ENCODE measurements at regions not wholly inside any gene's neighbourhood (a gene's known extent, or its start where the extent isn't known, plus 50 kb on each side); places are given as distances from the start of the nearest gene placed in this dataset.
"Not testable (repeated sequence)": the region's sequence is repeated elsewhere in the genome, so short reads cannot be mapped to it uniquely, and the experiment has no call there.

DNA sequence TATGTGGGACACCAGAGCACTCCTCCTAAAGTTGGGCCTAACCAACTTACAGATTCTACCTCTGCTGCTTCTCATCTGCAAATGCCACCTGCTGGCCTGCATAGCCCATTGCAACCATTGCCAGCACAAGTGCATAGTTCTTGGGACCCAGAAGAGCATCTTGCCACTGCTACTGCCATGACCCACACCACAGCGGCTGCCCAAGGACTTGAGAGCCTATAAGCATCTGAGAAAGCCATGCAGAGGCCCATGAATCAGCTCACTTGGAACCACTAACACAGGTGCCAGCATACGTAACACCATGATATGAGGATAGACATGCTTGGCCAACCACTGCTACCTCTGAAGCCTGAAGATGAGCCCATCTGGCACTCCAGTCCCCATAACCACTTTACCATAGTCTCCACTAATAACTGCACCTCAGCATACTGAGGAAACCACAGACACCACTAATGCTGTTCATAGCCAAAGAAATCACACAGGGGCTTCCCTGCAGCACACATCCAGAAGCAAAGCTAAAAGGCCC, 258.1 kb upstream of the AGTR2 start:
- DNase-seq: no peak

DNA sequence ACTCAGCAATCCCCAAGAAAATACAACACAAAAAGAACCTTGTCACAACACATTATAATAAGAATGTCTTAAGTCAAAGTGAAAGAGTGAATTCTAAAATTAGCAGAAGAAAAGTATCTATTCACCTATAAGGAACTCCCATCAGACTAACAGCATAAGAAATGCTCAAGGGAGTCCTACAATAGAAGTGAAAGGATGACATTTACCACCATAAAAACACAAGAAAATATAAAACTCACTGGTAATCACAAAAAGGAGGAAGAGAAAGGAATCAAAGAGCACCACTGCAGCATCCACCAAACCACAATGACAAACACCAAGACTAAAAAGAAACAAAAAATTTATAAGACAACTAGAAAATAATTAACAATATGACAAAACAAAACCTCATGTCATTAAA, 257.0 kb upstream of the AGTR2 start:
- DNase-seq: no peak

DNA sequence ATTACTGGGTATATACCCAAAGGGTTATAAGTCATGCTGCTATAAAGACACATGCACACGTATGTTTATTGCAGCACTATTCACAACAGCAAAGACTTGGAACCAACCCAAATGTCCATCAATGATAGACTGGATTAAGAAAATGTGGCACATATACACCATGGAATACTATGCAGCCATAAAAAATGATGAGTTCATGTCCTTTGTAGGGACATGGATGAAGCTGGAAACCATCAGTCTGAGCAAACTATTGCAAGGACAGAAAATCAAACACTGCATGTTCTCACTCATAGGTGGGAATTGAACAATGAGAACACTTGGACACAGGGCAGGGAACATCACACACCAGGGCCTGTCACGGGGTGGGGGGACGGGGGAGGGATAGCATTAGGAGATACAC, 254.9 kb upstream of the AGTR2 start:
- DNase-seq: not testable (repeated sequence)

DNA sequence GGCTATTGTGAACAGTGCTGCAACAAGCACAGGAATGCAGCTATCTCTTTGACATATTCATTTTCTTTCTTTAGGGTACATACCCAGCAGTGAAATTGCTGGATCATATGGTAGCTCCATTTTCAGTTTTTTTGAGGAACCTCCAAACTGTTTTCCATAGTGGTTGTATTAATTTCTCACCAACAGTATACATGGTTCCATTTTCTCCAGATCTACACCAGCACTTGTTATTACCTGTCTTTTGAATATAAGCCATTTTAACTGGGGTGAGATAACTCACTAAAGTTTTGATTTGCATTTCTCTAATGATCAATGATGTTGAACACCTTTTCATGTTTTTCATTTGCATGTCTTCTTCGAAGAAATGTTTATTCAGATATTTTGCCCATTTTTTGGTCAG, 241.1 kb upstream of the AGTR2 start:
- DNase-seq: no peak

DNA sequence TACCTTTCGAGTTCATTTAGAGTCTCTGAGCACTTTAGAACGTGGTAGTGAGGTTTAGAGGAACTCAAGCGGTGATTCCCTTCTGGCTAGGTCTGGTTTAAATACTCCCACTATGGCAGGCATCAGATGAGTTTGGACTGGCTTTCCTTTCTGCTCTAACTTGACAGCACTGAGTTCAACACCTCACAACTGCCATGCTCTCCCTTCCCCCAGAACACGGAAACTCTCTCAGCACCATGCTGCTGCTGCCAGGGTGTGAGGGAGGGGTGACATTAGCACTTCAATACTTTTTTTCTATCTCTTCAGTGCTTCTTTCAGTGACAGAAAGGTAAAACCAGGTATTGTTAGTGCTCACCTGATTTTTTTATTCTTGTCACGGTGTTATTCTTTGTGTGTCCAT, 234.5 kb upstream of the AGTR2 start:
- DNase-seq: no peak

DNA sequence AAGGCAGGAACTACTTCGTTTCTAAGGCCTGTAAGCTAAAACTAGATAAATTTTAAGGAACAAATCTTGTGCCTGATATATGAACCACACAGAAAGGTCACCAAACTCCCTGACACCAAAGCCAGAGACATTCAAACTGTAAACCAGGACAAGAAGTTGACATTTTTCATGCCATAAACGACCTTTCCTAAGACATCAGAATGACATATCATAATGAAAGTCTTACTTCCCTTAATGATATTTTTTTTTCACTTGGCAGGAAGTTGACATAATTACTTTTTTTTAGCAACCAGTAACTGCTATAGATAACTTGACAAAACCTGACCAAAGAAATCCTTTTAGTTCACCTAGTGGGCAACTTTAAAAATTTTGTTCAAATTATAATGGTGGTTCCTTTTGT, 231.5 kb upstream of the AGTR2 start:
- no peak for DNase-seq

DNA sequence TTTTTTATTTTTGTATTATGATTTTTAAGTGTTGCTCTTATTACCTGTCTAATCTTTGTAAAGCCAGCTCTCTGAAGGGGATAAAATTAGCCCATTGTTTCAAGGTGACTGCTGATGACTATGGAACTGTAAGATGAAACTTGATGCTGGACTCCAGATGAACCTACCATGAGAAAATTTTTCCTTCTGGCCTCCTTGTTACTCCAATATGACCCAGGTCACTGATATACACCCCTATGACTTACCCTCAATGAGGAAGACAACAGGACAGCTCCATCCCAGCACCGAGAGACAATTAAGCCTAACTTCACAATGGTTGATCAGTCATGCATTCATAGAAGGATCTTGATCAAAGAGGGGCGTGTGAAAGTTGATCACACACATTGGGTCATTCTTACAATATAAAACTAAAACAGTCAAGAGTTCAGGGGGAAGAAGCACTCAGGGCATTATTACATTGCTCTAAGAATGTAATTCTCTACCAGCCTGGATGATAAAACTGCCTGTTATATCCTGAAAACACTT, 230.8 kb upstream of the AGTR2 start:
- no peak for DNase-seq

DNA sequence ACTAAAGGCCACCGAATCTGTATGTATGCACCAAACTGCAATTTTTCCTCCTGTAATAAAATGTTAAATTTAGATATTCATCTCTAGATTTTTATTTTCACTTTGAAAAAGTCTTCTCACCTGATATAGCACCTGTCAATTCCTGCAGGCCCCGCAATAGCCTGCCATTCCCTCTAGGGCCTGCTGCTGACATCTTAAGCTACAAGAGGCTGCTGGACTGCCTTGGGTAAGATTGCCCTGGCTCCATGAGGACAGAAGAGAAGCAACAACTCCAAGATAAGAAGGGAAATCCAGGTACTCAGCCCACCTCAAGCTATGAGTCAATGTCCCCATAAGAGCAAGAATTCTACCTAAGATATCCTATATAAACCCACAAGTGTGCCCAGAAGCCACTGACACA, 230.2 kb upstream of the AGTR2 start:
- DNase-seq: no peak

DNA sequence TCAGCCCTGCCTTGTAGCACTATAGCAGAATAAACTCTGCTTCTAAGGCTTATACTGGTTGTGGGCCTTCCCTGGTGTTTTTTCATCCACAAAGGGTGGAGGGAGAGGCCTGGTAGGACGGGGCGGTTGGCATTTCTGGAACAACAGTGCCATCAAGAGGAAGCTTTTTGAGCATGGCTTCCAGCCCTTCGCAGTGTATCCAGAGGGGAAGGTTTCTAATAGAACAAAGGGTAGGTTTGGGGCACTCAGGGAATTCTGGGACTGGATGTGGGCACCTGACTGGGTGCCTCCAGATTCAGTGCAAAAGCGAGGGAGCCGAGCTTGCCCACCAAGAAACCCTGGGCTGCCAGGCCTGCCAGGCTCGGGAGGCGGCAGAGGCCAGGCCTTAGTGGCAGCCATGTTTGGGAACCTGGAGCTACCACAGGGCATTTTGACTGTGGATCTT, 229.6 kb upstream of the AGTR2 start:
- peak in 1 of 5 experiments; percentile 25 for DNase-seq

DNA sequence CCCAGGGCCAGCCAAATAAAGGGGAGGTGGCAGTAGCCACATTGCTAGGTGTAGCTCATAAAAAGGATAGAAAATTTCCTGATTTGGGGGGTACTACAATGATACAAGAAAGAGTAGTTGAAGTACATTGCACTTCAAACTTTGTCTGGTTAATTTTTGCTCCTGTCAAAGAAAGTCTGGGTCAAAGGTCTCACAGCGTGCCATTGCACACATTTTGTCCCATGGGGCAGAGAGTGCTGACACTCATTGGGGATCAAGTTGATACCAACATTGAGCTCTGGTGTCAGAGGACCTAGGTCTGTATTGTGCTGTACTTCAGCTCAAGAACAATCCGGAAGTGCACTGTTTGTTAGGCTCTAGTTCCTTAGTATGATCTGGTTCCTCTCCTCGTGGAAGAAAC, 229.2 kb upstream of the AGTR2 start:
- DNase-seq: no peak

DNA sequence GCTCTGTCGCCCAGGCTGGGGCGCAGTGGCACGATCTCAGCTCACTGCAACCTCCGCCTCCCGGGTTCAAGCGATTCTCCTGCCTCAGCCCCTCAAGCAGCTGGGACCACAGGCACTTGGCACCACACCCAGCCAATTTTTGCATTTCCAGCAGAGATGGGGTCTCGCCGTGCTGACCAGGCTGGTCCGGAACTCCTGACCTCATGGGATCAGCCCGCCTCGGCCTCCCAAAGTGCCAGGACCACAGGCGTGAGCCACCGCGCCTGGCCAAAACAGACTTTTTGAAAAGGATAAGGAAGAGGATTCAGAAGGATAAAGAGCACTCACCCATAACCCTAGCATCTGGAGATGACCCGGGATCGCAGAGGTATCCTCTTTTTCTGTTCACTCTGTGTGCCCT, 224.5 kb upstream of the AGTR2 start:
- no peak for DNase-seq

DNA sequence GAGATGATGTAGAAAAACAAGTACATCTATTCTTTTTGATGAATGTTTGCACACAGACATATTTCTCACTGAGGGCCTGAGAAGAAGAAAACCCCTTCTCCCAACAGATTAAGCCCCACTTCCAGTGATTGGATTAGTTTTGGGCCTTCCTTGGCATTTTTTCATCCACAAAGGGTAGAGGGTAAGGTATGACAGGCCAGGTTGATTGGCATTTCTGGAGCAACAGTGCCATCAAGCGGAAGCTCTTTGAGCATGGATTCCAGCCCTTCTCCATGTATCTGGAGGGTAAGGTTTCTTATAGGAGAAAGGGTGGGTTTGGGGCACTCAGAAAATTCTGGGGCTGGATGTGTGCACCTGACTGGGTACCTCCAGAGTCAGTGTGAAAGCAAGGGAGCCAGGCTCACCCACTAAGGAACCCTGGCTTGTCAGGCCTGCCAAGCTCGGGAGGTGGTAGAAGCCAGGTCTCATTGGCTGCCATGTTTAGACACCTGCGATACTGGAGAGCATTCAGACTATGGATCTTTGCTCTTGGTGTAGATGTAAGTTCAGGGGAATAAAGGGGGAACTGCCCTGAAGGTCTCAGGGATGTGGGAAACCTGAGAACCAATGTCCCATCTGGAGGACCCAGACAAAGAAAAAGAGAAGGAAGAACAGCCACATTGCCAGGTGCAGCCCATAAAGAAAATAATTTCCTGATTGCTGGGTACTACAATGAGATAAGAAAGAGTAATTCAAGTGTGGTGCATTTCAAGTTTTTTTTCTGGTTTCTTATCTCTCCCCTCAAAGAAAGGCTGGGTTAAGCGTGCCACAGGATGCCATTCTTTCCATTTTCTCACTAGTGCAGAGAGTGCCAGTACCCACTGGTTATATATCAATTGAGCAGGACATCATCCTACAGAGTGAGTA, 222.3 kb upstream of the AGTR2 start:
- DNase-seq: no peak

DNA sequence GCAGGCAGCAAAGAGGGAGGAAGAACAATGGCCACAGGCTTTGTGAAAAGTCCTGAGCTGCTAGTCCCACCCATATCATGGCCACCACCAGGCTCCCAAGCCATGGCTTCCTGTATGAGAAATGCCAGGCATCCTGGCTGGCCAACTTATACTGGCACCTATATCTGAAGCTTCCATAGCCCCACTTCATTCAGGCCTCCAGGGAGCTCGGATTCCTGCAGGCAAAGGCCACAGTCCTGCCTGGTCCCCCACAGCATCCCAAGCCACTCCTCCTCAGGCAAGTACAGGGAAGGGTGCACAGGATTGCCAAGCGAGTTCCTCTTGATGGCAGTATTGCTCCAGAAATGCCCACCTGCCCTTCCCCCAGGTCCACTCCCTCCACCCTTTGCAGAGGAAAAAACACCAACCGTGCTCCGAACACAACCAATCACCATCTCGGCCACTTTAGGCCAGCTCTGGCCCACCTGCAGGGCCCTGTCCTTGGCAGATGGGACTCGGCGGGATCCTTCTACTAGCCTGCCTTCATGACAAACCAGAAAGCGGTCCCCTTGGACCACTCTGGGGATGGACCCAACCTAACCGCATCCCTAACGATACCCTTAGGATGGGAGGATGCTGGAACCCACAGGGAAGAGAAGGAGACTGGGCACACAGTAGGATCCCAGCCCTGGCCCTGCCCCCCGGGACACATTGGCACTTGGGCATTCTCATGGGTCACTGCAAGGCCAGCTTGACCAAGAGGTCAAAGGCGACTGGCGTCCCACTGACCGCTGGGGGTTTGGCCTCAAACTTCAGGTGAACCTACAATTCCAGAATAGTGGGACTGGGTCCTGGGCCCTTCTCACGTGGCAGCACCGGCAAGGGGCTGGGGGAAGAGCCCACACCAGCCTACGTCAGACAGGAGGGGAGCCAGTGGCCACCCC, 220.4 kb upstream of the AGTR2 start:
- DNase-seq: no peak

DNA sequence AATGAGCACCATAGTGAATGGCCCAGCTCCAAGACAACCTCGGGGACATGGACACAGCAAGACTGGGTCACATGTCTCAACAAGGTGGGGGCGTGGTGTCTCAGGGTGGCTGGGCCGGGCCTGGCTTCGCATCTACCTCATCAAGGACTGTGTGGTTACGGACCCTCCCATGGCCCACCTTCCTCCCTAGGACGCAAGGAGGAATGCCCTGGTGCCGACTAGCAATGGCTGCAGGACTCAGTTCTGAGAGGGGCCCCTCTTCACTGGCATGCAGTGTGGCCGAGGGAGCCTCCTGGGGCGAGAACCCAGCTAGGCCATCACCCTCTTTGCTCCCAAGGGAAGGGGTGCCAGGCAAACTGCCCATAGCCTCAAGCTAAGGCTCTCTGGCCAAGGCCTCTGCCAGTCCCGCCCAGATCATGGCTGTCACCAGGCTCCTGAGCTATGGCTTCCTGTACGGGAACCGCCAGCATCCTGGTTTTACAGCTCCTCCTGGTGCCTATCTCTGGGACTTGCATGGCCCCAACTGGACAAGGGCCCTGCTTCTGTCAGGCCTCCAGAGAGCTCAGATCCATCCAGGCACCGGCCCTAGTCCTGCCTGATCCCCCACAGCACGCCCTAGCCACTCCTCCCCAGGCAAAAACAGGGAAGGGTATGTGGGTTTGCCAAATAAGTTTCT, 218.0 kb upstream of the AGTR2 start:
- DNase-seq: no peak

DNA sequence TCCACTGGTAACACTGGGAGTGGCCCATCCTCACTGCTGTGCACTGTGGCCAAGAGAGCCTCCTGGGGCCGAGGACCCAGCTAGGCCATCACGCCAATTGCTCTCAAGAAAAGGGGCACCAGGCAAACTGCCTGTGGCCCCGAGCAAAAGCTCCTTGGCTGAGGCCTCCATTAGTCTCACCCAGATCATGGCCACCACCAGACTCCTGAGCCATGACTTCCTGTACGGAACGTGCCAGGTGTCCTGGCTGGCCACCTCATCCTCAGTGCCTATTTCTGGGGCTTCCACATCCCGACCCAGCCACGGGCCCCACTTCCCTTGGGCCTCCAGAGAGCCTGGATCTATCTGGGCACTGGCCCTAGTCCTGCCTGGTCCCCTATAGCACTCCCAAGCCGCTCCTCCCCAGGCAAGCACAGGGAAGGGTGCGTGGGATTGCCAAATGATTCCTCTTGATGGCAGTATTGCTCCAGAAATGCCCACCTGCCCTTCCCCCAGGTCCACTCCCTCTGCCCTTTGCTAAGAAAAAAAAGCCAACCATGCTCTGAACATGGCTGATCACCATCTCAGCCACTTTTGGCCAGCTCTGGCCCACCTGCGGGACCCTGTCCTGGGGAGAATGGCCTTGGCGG, 212.6 kb upstream of the AGTR2 start:
- DNase-seq: no peak

DNA sequence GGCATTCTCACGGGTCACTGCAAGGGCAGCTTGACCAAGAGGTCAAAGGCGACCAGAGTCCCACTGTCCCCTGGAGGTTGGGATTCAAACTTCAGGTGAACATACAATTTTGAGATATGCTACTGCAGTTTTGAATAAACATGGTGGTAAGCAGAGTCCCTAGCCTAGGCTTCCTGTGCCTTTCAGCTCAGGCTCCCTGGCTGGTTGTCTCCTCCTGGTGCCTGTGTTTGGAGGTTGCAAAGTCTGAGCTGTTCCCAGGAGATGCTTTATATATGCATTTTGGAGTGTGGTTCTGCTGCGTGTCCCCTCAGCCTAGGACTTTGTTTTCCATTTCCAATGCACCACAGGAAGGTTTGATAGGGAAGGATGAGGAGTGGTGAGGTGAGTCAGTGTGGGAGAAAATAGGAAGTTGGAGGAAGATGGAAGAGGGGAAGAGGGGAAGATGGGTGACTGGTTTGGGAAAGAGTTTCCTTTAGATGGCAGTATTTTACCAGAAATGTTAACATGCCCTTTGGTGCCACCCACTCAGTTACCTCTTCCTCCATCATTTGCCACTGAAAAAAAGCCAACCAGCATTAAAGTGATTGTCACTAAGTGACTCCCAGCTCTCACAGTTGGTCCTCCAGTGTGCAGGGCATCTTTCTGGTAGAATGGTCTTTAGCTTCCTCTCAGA, 211.7 kb upstream of the AGTR2 start:
- no peak for DNase-seq

DNA sequence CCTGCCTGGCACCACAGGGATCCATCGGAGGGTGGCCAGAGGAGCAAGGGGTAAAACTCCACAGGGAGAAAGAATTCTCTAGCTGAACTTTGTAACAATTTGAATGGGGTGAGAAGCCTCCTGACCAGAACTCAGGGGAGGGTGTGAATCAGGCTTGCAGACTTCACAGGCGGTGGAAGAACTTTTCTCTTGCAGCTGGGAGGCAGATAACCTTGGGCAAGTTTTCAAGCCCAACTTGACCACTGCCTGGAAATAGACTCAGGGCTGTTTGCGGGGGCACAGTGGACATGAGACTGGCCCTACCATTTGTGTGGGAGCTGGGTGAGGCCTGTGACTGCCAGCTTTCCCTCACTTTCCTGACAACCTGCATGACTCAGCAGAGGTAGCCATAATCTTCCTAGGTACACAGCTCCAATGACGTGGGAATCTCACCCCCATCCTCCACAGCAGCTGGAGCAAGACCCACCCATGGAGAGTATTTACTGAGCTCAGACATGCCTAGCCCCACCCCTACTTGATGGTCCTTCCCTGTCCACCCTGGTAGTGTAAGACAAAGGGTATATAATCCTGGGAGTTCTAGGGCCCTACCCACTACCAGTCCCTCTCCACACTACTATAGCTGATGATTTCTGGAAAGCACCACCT, 210.0 kb upstream of the AGTR2 start:
- DNase-seq: no peak

DNA sequence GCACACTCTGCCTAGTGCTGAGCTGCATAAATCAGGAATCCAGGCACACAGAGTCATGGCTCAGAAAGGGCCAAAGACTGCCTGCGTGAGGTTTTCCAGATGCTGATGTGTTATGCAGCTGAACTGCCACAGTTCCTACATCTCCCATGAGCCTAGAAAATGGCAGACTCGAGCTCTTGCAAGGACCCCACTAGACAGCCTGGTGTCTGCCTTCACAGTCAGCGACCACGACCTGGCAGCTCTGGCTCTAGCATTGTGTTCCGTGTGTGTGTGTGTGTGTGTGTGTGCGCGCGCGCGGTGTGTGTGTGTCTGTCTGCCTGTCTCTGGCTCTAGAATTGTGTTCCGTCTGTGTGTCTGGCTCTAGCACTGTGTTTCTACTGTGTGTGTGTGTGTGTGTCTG, 203.6 kb upstream of the AGTR2 start:
- DNase-seq: no peak

DNA sequence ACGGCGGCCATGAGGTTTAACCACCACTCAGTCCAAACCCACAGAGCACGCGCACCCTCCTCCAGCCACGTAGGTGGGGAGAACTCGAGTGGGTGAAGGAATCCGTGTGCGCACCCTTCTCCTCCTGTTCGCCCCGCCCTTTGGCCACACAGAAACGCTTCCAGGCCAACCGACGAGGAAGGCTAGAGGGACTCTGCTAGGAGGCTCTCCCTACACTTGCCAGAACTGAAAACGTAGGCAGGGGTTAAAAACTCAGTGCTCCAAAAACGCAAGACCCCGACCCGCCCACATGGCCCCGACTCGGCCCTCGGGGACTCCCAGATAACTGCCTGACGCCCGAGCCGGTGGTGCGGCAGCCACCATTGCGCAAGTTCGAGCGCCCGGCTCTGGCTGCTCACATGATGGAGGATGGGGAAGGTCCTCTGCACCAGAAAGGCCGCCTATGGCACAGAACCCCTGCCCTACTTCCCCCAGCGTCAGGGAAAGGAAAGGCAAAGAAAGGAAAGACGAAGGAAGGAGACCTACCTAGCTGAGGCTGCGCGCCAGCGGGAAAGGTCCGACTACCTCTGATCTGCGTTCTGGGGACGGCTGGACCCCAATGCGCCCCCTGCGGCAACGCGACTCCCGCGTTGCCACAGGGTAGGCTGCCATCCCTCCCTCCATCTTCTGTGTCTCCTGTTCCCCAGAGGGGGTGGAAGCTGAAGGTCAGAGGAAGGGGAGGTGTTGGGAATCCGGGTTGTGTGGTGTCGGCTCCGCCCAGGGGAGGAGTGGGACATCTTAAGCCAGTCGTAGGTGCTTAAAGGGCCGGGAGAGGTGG, 201.9 kb upstream of the AGTR2 start:
- DNase-seq: no peak

DNA sequence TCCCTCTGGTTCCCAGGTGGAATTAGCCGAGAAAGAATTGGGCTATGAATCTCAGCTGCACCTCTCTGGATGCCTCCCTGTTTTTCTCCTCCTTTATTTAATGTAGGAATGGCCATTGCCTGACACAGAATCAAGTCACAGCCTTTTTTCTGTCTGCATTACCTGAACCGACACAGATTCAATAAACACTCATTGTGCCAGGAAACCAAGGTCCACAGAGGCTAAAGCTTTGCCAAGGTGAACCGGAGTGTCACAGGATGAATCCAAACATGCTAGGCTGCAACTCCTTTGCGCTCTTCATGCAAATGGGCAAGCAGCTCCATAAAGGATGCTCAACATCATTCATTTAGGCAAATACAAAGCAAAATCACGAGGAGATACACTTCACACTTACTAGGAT, 199.8 kb upstream of the AGTR2 start:
- no peak for DNase-seq

Measured in T-helper 2 cell (primary cell).